ENCODE measurements at regions not wholly inside any gene's neighbourhood (a gene's known extent, or its start where the extent isn't known, plus 50 kb on each side); places are given as distances from the start of the nearest gene placed in this dataset.

DNA sequence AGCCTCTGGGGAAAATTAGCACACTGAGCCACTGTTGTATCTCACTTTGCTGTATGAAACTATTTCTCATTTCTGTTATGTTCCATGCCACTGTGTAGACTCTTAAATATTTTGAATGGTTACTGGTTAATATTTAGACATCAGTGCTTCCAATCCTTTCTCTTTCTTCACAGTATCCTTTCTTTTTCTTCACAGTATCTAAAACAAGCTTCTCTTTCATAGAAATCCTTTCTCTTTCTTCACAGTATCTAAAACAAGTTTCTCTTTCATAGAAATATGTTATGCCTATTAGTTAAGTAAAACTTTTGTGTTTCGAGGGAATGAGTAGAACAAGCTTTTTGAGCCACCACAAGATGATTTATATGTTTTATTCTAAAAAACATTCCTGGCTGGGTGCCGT lies 326.8 kb upstream of the KLF12 start:
- peaks cover 0 to 4% (median 0%) of the 10 kb centered on the region in 7 donors for H3K9me3 Mint-ChIP-seq
- no peaks in the 10 kb centered on the region for H3K36me3 Mint-ChIP-seq
- DNase-seq, result no peak
- H3K4me3 Mint-ChIP-seq, result no peak overlapping the region
- H3K27ac Mint-ChIP-seq, result no peak overlapping the region
- no peak for ATAC-seq (ENCODE audit: low read depth in 2 of 2)
- H3K27me3 Mint-ChIP-seq, result peaks cover 5 to 13% (median 8%) of the 10 kb centered on the region in 3 donors
- no peaks in the 10 kb centered on the region for H3K4me1 Mint-ChIP-seq

DNA sequence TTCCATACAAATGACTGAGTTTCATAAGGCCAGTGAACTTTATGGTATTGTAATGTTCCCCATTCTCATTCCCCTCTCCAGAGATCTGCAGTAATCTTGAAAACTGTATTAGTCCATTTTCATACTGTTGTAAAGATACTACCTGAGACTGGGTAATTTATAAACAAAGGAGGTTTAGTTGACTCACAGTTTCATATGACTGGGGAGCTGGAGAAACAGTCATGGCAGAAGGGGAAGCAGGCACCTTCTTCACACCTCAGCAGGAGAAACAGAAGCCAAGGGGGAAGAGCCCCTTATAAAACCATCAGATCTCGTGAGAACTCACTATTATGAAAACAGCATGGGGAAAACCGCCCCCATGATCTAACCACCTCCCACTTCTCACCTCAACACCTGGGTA lies 318.7 kb upstream of the KLF12 start:
- H3K27ac Mint-ChIP-seq, result no peak overlapping the region
- H3K4me1 Mint-ChIP-seq, result no peaks in the 10 kb centered on the region
- no peak for DNase-seq
- peaks cover 0 to 6% (median 3%) of the 10 kb centered on the region in 7 donors for H3K9me3 Mint-ChIP-seq
- H3K36me3 Mint-ChIP-seq, result peaks cover 0 to 8% of the 10 kb centered on the region in 2 donors
- no peak for ATAC-seq (ENCODE audit: low read depth in 2 of 2)
- H3K4me3 Mint-ChIP-seq, result no peak overlapping the region
- H3K27me3 Mint-ChIP-seq, result peaks cover 11 to 15% (median 12%) of the 10 kb centered on the region in 3 donors

GRCh38 chr13:74452176-74452575 lies 318.0 kb upstream of the KLF12 start:
- peaks cover 11 to 23% (median 12%) of the 10 kb centered on the region in 3 donors for H3K27me3 Mint-ChIP-seq
- ATAC-seq (ENCODE audit: low read depth in 2 of 2) (no peak), DNase-seq (no peak)
- no peak overlapping the region for H3K27ac Mint-ChIP-seq
- peaks cover 0 to 6% (median 4%) of the 10 kb centered on the region in 7 donors for H3K9me3 Mint-ChIP-seq
- H3K4me3 Mint-ChIP-seq, result no peak overlapping the region
- H3K36me3 Mint-ChIP-seq, result peaks cover 0 to 8% of the 10 kb centered on the region in 2 donors
- H3K4me1 Mint-ChIP-seq, result no peaks in the 10 kb centered on the region

GRCh38 chr13:74450964-74451363 lies 316.8 kb upstream of the KLF12 start:
- no peak for ATAC-seq (ENCODE audit: low read depth in 2 of 2)
- H3K4me1 Mint-ChIP-seq, result no peaks in the 10 kb centered on the region
- H3K27me3 Mint-ChIP-seq, result peaks cover 11 to 29% (median 12%) of the 10 kb centered on the region in 3 donors

GRCh38 chr13:74450525-74450845 lies 316.3 kb upstream of the KLF12 start:
- H3K36me3 Mint-ChIP-seq, result peaks cover 0 to 8% of the 10 kb centered on the region in 2 donors
- DNase-seq, result no peak
- H3K4me3 Mint-ChIP-seq, result no peak overlapping the region
- H3K9me3 Mint-ChIP-seq, result peaks cover 0 to 6% (median 4%) of the 10 kb centered on the region in 7 donors
- no peak overlapping the region for H3K27ac Mint-ChIP-seq
- no peaks in the 10 kb centered on the region for H3K4me1 Mint-ChIP-seq
- peaks cover 11 to 29% (median 12%) of the 10 kb centered on the region in 3 donors for H3K27me3 Mint-ChIP-seq
- no peak for ATAC-seq (ENCODE audit: low read depth in 2 of 2)

More at GRCh38 chr13:74450964-74451363, 316.8 kb upstream of the KLF12 start:
- DNase-seq, result no peak
- Mint-ChIP-seq H3K9me3 (peaks cover 0 to 6% (median 4%) of the 10 kb centered on the region in 7 donors), H3K36me3 (peaks cover 0 to 8% of the 10 kb centered on the region in 2 donors), H3K4me3 (no peak overlapping the region), H3K27ac (no peak overlapping the region)

DNA sequence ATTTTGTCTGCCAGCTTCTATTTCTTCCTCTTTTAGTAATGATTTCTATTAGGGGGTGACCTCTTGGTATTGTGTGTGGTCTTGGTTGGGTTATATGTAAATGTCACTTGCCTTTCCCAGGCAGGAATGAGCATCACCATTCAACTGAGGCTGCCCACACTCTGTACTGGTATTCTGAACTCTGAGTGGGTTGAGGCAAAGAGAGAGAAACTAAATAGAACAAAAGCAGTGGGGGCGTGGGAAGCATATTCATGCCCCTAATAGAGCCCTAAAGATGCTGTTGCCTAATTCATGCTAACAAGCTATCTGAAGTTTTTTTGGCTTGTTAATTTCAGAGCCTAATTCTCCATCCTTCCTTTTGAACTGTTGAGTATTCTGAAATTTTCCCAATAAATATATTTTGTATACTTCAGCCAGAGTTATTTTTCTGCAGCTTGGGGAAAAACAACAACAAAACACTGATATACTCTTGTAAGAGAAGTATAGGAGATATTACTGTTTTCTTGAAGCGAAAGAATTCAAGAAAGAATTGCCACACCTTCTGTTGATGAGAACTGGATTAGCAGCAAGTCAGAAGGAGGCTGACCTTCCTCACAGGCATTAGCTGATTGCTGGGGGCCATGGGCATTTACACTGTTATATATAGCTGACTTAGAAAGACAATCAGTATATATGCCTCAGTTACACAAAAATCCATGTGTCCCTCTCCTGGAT lies 315.8 kb upstream of the KLF12 start:
- H3K4me1 Mint-ChIP-seq, result no peaks in the 10 kb centered on the region
- ATAC-seq (ENCODE audit: low read depth in 2 of 2) (no peak), DNase-seq (no peak)
- H3K27ac Mint-ChIP-seq, result no peak overlapping the region
- H3K9me3 Mint-ChIP-seq, result peaks cover 0 to 6% (median 4%) of the 10 kb centered on the region in 7 donors
- no peak overlapping the region for H3K4me3 Mint-ChIP-seq
- H3K36me3 Mint-ChIP-seq, result peaks cover 0 to 8% of the 10 kb centered on the region in 2 donors
- H3K27me3 Mint-ChIP-seq, result peaks cover 11 to 29% (median 12%) of the 10 kb centered on the region in 3 donors

GRCh38 chr13:74444864-74445479 lies 310.8 kb upstream of the KLF12 start:
- peaks cover 4 to 8% of the 10 kb centered on the region in 2 donors for H3K36me3 Mint-ChIP-seq
- no peak overlapping the region for H3K27ac Mint-ChIP-seq
- peaks cover 0 to 14% (median 8%) of the 10 kb centered on the region in 3 donors for H3K27me3 Mint-ChIP-seq
- DNase-seq (no peak), ATAC-seq (ENCODE audit: low read depth in 2 of 2) (no peak)
- peaks cover 3 to 27% (median 6%) of the 10 kb centered on the region in 7 donors for H3K9me3 Mint-ChIP-seq
- H3K4me3 Mint-ChIP-seq, result no peak overlapping the region
- H3K4me1 Mint-ChIP-seq, result no peaks in the 10 kb centered on the region

DNA sequence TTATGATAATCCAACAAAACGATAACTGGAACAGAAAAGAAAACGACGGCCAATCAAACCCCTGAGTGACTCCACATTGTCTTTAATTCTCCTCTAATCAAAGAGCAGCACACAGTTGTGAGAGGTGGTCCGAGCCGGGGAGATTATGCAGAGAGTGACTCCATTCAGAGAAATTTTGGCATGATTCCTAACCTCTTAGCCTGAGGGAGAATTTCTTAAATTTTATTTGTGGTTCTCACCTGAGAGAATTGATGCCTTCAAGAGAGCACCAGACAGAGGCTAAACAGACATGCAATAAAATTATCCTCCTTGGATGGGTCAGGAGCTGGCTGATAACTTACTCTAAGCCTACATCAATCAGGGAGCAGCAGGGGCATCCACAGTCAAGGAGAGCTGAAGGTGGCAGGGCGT lies 310.0 kb upstream of the KLF12 start:
- DNase-seq (no peak), ATAC-seq (ENCODE audit: low read depth in 2 of 2) (no peak)
- H3K9me3 Mint-ChIP-seq, result peaks cover 3 to 20% (median 6%) of the 10 kb centered on the region in 7 donors
- peaks cover 0 to 14% (median 8%) of the 10 kb centered on the region in 3 donors for H3K27me3 Mint-ChIP-seq
- no peak overlapping the region for H3K4me3 Mint-ChIP-seq
- no peaks in the 10 kb centered on the region for H3K4me1 Mint-ChIP-seq
- H3K36me3 Mint-ChIP-seq, result peaks cover 4 to 5% of the 10 kb centered on the region in 2 donors
- H3K27ac Mint-ChIP-seq, result peak overlapping the region in 1 of 6 donors; percentile 21

GRCh38 chr13:74443631-74444030 lies 309.4 kb upstream of the KLF12 start:
- H3K9me3 Mint-ChIP-seq, result peaks cover 2 to 20% (median 4%) of the 10 kb centered on the region in 7 donors
- no peaks in the 10 kb centered on the region for H3K4me1 Mint-ChIP-seq
- H3K4me3 Mint-ChIP-seq, result no peak overlapping the region
- H3K27ac Mint-ChIP-seq, result peak overlapping the region in 1 of 6 donors; percentile 16
- no peak for DNase-seq
- ATAC-seq (ENCODE audit: low read depth in 2 of 2), result no peak
- peaks cover 0 to 4% of the 10 kb centered on the region in 2 donors for H3K36me3 Mint-ChIP-seq
- peaks cover 0 to 14% (median 8%) of the 10 kb centered on the region in 3 donors for H3K27me3 Mint-ChIP-seq

DNA sequence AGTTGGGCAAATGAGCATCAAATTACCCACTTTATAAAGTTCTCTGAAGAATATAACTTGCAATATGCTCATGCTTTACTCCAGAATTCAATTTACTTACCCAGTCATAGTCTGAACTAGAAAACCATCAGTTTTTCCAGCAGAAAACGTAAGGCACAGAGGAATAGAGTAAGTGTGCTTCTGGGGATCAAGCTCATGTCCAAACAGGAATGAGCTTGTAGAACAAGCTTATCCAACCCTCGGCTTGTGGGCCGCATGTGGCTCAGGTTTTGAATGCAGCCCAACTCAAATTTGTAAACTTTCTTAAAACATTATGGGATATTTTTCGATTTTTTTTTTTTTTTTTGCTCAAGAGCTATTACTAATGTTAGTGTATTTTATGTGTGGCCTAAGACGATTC lies 308.5 kb upstream of the KLF12 start:
- Mint-ChIP-seq H3K36me3 (peaks cover 0 to 4% of the 10 kb centered on the region in 2 donors), H3K27ac (no peak overlapping the region), H3K4me3 (no peak overlapping the region), H3K4me1 (no peaks in the 10 kb centered on the region), H3K27me3 (peaks cover 0 to 12% (median 8%) of the 10 kb centered on the region in 3 donors), H3K9me3 (peaks cover 2 to 20% (median 4%) of the 10 kb centered on the region in 7 donors)
- ATAC-seq (ENCODE audit: low read depth in 2 of 2) (no peak), DNase-seq (no peak)

DNA sequence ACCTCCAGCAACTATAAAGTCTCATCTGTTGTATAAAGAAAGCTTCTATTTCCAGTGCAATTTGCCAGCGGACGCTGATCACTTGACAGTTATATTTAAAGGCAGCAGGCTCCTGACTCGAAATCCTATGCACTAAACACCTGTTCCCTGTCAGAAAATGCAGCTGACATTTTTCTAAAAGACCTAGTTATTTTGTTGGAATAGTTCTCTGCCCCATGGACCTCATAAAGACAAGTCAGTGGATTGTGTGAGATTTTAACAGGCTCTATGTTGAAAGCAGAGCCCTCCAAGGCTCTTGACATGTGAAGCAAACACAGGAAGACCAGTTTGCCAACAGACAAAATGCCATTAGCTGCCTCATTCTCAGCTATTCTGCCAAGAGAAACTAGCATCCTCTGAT lies 304.7 kb upstream of the KLF12 start:
- Mint-ChIP-seq H3K9me3 (peaks cover 2 to 20% (median 4%) of the 10 kb centered on the region in 7 donors), H3K36me3 (peaks cover 0 to 4% of the 10 kb centered on the region in 2 donors), H3K4me3 (no peak overlapping the region), H3K27me3 (peaks cover 6 to 12% (median 7%) of the 10 kb centered on the region in 3 donors), H3K4me1 (no peaks in the 10 kb centered on the region), H3K27ac (no peak overlapping the region)
- ATAC-seq (ENCODE audit: low read depth in 2 of 2) (no peak), DNase-seq (no peak)

GRCh38 chr13:74434782-74435181 lies 300.6 kb upstream of the KLF12 start:
- H3K4me1 Mint-ChIP-seq, result no peaks in the 10 kb centered on the region
- no peak overlapping the region for H3K4me3 Mint-ChIP-seq
- ATAC-seq (ENCODE audit: low read depth in 2 of 2) (no peak), DNase-seq (no peak)
- H3K27me3 Mint-ChIP-seq, result peaks cover 0 to 12% (median 7%) of the 10 kb centered on the region in 3 donors
- no peaks in the 10 kb centered on the region for H3K36me3 Mint-ChIP-seq
- H3K27ac Mint-ChIP-seq, result no peak overlapping the region
- peaks cover 0 to 5% (median 0%) of the 10 kb centered on the region in 7 donors for H3K9me3 Mint-ChIP-seq

DNA sequence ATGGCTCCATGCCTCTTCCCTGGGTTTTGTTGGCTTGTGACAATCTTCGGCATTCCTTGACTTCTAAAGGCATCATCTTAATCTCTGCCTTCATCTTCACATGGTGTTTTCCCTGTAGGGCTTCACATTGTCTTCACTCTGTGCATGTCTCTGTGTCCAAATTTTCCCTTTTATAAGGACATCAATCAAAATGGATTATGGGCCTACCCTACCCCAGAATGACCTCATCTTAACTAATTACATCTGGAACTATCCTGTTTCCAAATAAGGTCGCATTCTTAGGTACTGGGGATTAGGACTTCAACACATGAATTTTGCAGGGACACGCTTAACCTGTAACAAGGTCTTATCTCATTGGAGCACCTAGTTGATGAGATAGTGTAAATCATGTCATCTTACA lies 290.3 kb upstream of the KLF12 start:
- H3K4me3 Mint-ChIP-seq, result no peak overlapping the region
- no peak overlapping the region for H3K27ac Mint-ChIP-seq
- ATAC-seq (ENCODE audit: low read depth in 2 of 2) (no peak), DNase-seq (no peak)
- H3K9me3 Mint-ChIP-seq, result no peaks in the 10 kb centered on the region
- no peaks in the 10 kb centered on the region for H3K36me3 Mint-ChIP-seq
- no peaks in the 10 kb centered on the region for H3K4me1 Mint-ChIP-seq
- H3K27me3 Mint-ChIP-seq, result peaks cover 5 to 10% (median 8%) of the 10 kb centered on the region in 3 donors

DNA sequence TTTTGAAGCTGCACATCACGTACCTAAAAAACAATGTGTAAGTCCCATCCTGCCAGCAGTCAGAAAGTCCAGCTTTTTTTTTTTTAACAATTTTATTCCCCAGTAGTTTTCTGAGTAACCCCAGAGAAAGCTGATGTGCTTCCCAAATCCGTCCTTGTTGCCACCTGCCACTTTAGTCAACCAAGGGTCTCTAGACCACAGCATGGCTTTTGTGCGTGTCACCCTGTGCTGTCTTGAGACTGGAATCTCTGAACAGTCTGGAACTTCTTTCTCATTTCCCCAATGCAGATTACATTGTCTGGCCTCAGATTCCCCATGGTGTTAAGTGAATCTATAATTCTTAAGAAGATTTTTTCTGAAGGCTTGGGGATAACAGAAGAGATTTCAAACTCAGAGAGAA lies 289.2 kb upstream of the KLF12 start:
- H3K9me3 Mint-ChIP-seq, result no peaks in the 10 kb centered on the region
- no peak overlapping the region for H3K4me3 Mint-ChIP-seq
- no peaks in the 10 kb centered on the region for H3K36me3 Mint-ChIP-seq
- no peak for DNase-seq
- H3K27me3 Mint-ChIP-seq, result peaks cover 5 to 15% (median 12%) of the 10 kb centered on the region in 3 donors
- no peak for ATAC-seq (ENCODE audit: low read depth in 2 of 2)
- H3K27ac Mint-ChIP-seq, result no peak overlapping the region
- no peaks in the 10 kb centered on the region for H3K4me1 Mint-ChIP-seq
